SH-SY5Y (cell line): ENCODE measurements at regions not wholly inside any gene's neighbourhood (a gene's known extent, or its start where the extent isn't known, plus 50 kb on each side); places are given as distances from the start of the nearest gene placed in this dataset.

Experiments used
- GATA2 ChIP-seq: IDR thresholded peaks from 2 replicates; pipeline ENCODE4 v1.6.1; 2011; ENCODE audit warnings: mild to moderate bottlenecking, low read depth, low read length
- GATA3 ChIP-seq: IDR thresholded peaks from 2 replicates; pipeline ENCODE4 v1.6.1; 2011; ENCODE audit warnings: low read depth, mild to moderate bottlenecking, low read length, moderate library complexity

- TF ChIP-seq GATA2 (no peak), GATA3 (no peak)
These were observed 685.4 kb upstream of the NRXN1 start for GRCh38 chr2:51717312-51717711.
